Caki2 (cell line): ENCODE measurements at regions not wholly inside any gene's neighbourhood (a gene's known extent, or its start where the extent isn't known, plus 50 kb on each side); places are given as distances from the start of the nearest gene placed in this dataset.
A peak's percentile ranks its signal among the peaks of the same experiment; 100 is the strongest.

Source experiments
- DNase-seq: peaks from one replicate; pipeline ENCODE4 v3.0.0-alpha.2; 2015; ENCODE audit warnings: low read depth
- in situ Hi-C: cut with HindIII; loops from 2 replicates; pipeline ENCODE4 v1.10.0; 2016; ENCODE audit warnings: low sequenced_read_pairs, low pct_unique_long_range_greater_than_20kb, mixed read lengths

GRCh38 chr4:156190615-156191014 is 236.9 kb upstream of the CTSO start:
- no peak for DNase-seq
- in situ Hi-C loops, result no loop called here

DNA sequence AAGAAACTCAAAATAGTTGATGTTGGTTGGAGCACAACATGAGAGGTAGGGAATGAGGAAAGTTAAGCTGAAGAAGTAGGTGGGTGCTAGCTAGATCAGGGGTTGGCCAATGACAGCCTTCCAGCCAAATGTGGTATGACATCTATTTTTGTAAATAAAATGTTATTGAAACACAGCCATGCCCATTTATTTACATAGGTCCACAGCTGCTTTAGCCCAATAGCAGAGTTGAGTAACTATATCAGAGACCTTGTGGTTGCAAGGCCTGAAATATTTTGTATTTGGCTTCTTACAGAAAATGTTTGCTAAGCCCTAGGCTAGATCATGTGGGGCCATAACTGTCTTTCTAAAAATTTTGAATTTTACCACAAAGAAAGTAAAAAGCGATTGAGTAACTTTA is 234.9 kb upstream of the CTSO start:
- in situ Hi-C loops, result no loop called here

GRCh38 chr4:156186111-156186510 is 232.4 kb upstream of the CTSO start:
- DNase-seq, result no peak
- in situ Hi-C loops, result no loop called here

More for the DNA sequence above, 234.9 kb upstream of the CTSO start:
- DNase-seq, result no peak

GRCh38 chr4:156185514-156186055 is 231.9 kb upstream of the CTSO start:
- in situ Hi-C loops, result no loop called here
- no peak for DNase-seq

DNA sequence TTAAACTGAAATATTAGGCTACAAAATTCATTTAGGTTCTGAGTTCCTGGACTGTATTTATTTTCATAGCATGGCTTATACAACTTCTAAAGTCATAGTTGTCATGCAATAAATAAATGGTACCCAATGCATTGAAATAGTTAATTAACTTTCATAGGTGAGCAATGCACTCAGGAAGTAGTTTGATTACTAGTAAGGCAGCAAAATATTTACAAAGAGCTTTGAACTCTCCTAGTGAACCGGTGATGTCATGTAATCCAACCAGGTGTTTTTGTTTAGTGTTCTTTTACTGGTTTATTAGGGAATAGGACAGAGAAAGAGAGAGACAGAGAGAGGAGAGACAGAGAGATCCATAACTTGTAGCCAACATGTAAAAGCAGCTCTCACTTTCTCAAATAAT is 228.6 kb upstream of the CTSO start:
- DNase-seq, result no peak

GRCh38 chr4:156177941-156178340 is 224.3 kb upstream of the CTSO start:
- no peak for DNase-seq

More for the DNA sequence above, 228.6 kb upstream of the CTSO start:
- in situ Hi-C loops, result no loop called here

DNA sequence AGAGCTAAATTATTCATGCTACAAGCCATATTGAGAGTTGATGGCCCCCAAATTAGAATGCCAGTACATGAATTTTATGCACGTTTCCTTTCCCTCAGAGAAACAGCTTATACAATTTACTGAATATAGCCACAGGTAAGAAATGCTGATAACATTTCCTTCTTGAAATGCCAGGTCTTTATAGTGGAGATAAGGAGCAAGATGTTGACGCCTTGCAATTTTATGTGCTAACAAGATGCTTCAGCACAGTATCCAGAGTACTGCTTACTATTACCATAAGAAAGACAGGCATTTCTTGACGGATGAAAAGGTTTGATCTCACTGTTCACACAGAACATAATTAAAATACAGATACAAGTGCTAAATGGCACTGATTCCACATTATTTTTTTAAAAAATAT is 223.2 kb upstream of the CTSO start:
- DNase-seq, result no peak
- in situ Hi-C loops, result no loop called here

More at GRCh38 chr4:156177941-156178340, 224.3 kb upstream of the CTSO start:
- in situ Hi-C loops, result no loop called here

GRCh38 chr4:156173937-156174336 is 220.3 kb upstream of the CTSO start:
- in situ Hi-C loops, result no loop called here
- no peak for DNase-seq

DNA sequence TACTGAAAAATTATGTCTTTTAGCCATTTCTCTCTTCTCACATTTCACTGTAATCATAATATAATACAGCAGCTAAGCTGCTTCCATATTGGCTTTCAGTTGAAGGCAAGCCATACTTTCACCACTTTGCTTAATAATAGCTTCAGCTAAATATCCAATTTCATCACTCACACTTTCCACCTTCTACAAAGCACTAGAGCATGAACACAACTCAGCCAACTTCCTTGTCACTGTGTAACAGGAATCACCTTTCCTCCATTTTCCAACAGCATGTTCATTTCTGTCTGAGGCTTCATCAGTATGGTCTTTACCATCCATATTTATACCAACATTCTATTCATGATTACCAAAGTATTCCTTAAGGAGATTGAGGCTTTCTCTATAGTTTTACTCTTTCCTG is 219.8 kb upstream of the CTSO start:
- in situ Hi-C loops, result no loop called here
- DNase-seq, result no peak

DNA sequence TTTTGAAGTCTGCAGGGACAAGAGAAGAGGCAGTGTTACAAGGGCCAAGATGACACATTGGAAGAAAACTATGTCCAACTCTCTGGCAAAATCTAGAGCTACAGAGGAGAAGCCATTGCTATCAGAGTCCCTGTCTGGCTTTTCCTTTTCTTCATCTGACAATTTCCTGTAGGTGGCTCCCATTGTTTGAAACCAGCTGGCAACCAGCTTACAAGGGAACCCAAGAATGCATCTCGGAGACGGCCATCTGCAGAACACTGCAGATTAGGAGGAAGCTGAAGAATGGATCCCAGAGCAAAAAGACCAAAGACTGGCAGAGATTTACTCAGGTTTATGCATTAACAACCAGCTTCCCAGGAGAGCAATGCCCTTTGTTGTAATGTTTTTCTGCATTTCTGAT is 216.2 kb upstream of the CTSO start:
- in situ Hi-C loops, result no loop called here
- no peak for DNase-seq

DNA sequence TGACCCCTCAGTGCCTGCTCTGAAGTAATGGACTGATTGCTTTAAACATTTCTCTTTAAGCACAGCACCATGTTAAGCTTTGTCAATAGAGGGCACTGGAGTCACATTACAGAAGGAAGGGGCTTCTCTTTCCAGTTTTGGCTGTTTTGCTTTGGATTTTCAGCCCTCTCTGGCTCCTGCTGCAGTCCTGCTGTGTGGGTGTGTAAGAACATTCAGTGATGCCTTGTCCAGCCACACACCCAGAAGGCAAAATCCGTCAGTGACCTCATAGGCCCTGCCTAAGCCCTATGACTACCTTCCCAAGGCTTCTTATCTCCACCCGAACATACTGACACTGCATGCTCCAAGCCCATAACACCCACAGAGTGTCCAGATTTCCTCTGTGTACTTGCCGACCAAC is 215.3 kb upstream of the CTSO start:
- DNase-seq, result peak; percentile 41
- in situ Hi-C loops, result no loop called here

DNA sequence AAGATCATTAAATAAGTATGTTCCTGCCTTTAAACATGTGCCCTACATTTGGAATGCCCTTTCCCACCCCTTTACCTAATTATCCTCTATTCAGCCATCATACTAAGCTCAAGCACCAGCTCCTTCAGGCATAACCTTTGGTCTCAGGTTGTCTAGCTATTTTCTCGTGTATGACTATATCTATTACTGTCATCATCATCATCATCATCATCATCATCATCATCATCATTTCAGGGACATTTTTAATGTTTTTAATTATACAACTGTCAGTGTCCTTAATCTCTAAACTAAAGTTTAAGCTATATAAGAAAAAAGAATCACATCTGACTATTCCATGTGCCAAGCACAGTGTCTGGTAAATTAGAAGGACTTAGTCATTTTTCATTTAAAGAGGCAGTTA is 214.6 kb upstream of the CTSO start:
- in situ Hi-C loops, result no loop called here
- no peak for DNase-seq

DNA sequence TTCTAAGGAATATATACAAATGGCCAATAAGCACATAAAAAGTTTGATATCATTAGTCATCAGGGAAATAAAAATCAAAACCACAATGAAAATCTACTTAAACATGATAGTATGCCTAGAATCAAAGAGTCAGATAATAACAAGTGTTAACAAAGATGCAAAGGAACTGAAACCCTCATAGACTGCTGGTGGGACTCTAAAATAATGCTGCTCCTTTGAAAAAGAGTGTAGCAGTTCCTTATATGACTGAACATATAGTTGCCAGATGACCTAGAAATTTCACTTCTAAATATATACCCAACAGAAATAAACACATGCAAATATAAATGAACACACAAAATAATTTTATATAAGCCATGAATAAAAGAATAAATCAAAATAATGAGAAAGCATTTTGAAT is 205.1 kb upstream of the CTSO start:
- no peak for DNase-seq
- in situ Hi-C loops, result no loop called here

GRCh38 chr4:156154978-156155377 is 201.3 kb upstream of the CTSO start:
- DNase-seq, result no peak
- in situ Hi-C loops, result no loop called here

DNA sequence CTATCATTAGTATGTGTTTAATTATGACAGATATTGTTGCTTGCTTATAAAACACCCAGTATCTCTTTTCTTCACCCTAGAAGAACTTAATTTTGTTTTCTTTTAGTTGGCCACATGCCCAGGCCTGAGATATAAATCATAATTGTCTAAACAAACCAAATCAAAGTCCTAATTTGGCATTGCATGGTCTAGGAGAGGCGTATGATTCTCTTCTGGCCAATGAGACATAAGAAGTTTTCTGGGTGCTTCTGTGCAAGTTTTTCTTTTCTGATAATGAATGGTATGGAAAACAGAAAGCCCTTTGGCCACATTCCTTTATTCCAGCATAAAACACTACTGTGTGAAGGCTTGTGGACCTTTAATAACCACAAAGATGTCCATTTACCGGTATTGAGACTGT is 192.9 kb upstream of the CTSO start:
- in situ Hi-C loops, result no loop called here
- DNase-seq, result peak; percentile 4

DNA sequence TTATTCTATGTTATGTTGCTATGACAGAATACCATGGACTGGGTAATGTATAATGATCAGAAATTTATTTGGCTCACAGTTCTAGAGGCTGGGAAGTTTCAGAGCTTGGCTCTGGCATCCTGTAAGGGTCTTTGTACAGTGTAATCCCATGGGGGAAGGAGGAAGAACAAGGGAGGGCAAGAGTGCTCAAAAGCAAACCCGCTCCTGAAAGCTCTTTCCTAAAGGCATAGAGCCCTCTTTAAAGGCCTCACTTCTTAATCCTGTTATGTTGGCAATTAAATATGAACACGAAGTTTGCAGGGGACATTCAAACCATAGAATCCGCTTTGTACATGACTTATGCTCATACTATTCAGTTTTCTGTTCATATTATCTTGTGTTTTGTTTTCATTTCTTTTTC is 191.3 kb upstream of the CTSO start:
- in situ Hi-C loops, result no loop called here

GRCh38 chr4:156138781-156139280 is 185.2 kb upstream of the CTSO start:
- in situ Hi-C loops, result no loop called here

More for the DNA sequence above, 191.3 kb upstream of the CTSO start:
- no peak for DNase-seq

DNA sequence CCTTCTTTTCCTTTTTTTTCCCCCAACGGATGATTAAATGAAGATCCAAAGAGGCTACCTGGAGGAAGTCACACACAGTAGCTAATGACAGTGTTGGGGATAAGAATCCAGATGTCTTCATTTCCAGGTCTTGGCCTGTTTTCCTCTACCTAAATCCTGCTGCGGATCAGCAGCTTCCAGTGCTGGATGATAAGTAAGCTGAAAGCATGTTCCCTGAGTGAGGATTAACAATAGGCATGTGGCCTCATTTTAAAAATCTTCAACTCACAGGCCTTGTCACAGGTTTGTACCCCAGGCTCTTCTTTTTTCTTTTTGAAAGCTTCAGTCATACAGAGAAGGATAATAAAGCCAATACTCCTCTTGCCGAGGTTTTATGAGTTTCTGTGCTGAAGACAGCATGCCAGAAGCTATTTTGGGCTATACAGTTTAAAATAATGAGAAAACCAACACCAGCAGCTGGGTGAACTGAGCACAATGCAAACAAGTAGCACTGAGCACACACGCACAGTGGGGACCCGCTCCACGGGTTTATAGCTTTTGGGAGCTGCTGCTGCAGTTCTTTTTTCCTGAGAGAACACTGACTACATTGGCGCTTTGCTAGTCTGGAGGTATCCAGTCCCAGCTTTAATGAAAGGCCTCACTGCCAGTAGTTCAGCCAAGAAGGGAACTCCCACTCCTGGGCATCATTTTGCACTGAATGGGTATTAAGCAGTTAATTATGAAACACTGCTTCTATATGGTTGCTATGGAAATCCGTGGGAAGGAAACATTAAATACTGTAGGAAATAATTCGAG is 184.2 kb upstream of the CTSO start:
- in situ Hi-C loops, result no loop called here
- no peak for DNase-seq

More at GRCh38 chr4:156138781-156139280, 185.2 kb upstream of the CTSO start:
- no peak for DNase-seq

DNA sequence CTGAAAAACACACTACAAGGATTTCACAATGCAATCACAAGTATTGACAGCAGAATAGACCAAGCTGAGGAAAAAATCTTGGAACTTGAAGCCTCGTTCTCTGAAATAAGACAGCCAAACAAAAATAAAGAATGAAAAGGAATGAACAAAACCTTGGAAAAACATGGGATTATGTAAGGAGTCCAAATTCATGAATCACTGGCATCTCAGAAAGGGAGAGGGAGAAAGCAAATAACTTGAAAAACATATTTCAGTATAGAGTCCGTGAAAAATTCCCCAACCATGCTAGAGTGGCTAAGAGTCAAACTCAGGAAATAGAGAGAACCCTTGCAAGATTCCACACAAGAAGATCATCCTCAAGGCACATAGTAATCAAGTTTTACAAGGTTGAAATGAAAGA is 178.5 kb upstream of the CTSO start:
- in situ Hi-C loops, result no loop called here
- DNase-seq, result no peak

DNA sequence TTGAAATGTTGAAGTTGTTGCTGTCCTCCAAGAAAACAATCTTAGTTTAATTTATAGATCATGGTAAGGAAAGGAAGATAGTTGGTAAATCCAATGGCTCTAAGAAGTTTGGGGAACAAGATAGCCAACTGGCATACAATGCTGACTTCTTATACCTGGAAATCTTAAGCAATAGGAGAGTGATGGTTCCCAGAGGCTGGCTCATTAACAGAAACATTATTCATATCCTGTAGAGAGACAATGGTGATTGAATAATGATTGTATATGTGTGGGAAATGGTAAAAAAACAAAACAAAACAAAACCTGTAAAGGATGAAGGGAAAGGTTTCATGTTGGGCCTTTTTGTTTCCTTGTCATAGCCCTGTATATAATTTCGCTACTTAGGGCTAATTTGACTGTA is 174.9 kb upstream of the CTSO start:
- in situ Hi-C loops, result no loop called here
- DNase-seq, result no peak
